ENCODE measurements at regions not wholly inside any gene's neighbourhood (a gene's known extent, or its start where the extent isn't known, plus 50 kb on each side); places are given as distances from the start of the nearest gene placed in this dataset.

DNA sequence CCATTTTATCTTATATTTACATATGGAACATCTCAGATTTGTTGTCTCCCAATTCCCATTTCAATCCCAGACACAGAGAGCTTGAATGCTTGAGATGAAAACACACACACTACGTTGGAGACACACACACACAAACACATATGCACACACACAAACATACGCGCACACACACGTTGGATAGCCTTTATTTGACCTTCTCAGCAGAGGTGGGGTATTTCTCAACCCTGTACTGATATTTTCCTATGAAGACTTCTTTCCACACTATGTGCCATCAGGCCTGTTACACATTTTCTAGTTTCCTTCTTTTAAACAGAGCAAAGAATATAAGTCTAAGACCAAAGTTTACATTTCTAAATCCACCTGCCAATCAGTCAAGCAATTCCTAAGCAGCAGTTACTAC is 291.0 kb downstream of the TAF11L14 start:
- no peak overlapping the region for H3K56ac ChIP-seq (ENCODE audit: insufficient read length, low read depth, low read length)
- no peak overlapping the region for H2AK5ac ChIP-seq (ENCODE audit: insufficient read length, low read length)
- DNase-seq, result no peak
- no peak overlapping the region for H4K5ac ChIP-seq (ENCODE audit: insufficient read length, low read depth, low read length)
- no peaks in the 10 kb centered on the region for H3K23me2 ChIP-seq (ENCODE audit: insufficient read length, low read depth, low read length, poor library complexity, severe bottlenecking)
- peaks cover 2 to 4% (median 4%) of the 10 kb centered on the region in 3 experiments; a peak in 5 of 7 replicates for H3K36me3 Mint-ChIP-seq (ENCODE audit: insufficient read depth in 1 of 3, low read depth in 3 of 3)
- no peaks in the 10 kb centered on the region for H3K27me3 Mint-ChIP-seq (ENCODE audit: low read depth)
- H3K79me2 ChIP-seq (ENCODE audit: insufficient read depth, low read length), result no peaks in the 10 kb centered on the region
- no peak overlapping the region for H3K23ac ChIP-seq (ENCODE audit: insufficient read length, low read depth, low read length)
- no peak overlapping the region for H3K9ac ChIP-seq (ENCODE audit: extremely low read depth, insufficient read length, low read length)
- no peak overlapping the region for H3K27ac ChIP-seq (ENCODE audit: insufficient read length, low read depth, low read length)
- no peak overlapping the region for H3K4ac ChIP-seq (ENCODE audit: low read depth, low read length)
- no peaks in the 10 kb centered on the region for H3K9me3 ChIP-seq (ENCODE audit: control insufficient read depth, low read depth, low read length)
- no peaks in the 10 kb centered on the region for H3K27me3 ChIP-seq (ENCODE audit: insufficient read depth, low read length)
- no peak overlapping the region for H2BK12ac ChIP-seq (ENCODE audit: insufficient read length, low read depth, low read length)
- H3K4me1 ChIP-seq (ENCODE audit: insufficient read depth, low read length), result no peaks in the 10 kb centered on the region
- H2BK5ac ChIP-seq (ENCODE audit: insufficient read length, low read length), result no peak overlapping the region
- no peak overlapping the region for H3K14ac ChIP-seq (ENCODE audit: insufficient read depth, low read length)
- TF ChIP-seq, protein P1, sequence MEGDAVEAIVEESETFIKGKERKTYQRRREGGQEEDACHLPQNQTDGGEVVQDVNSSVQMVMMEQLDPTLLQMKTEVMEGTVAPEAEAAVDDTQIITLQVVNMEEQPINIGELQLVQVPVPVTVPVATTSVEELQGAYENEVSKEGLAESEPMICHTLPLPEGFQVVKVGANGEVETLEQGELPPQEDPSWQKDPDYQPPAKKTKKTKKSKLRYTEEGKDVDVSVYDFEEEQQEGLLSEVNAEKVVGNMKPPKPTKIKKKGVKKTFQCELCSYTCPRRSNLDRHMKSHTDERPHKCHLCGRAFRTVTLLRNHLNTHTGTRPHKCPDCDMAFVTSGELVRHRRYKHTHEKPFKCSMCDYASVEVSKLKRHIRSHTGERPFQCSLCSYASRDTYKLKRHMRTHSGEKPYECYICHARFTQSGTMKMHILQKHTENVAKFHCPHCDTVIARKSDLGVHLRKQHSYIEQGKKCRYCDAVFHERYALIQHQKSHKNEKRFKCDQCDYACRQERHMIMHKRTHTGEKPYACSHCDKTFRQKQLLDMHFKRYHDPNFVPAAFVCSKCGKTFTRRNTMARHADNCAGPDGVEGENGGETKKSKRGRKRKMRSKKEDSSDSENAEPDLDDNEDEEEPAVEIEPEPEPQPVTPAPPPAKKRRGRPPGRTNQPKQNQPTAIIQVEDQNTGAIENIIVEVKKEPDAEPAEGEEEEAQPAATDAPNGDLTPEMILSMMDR (conservative IDR thresholded peaks at IDR 0.05), result no peak
- H4K20me1 ChIP-seq (ENCODE audit: control insufficient read depth, insufficient read depth, insufficient read length), result no peaks in the 10 kb centered on the region
- no peak overlapping the region for H3T11ph ChIP-seq (ENCODE audit: low read length)
- no peak overlapping the region for H4K8ac ChIP-seq (replicated peaks; ENCODE audit: insufficient read length, low read depth, low read length)
- peak overlapping the region; percentile 21 for H3K18ac ChIP-seq (ENCODE audit: insufficient read length, low read depth, low read length)
- no peak overlapping the region for H3K4me2 ChIP-seq (ENCODE audit: insufficient read depth, insufficient read length, low read length)
- H2BK15ac ChIP-seq (ENCODE audit: low read depth, low read length), result no peak overlapping the region
- no peak overlapping the region for H4K91ac ChIP-seq (ENCODE audit: insufficient read length, low read depth, low read length)
- H3K4me3 Mint-ChIP-seq, result no peak overlapping the region
- H3K79me1 ChIP-seq (ENCODE audit: insufficient read depth, low read depth, low read length, poor library complexity, severe bottlenecking), result no peaks in the 10 kb centered on the region
- no peak overlapping the region for H2BK120ac ChIP-seq (ENCODE audit: low read depth, low read length, poor library complexity, severe bottlenecking)
- WGBS (ENCODE audit: extremely low coverage, insufficient read length, low lambda C conversion rate), result no CpG with 5 or more reads among the region's 4 CpGs
- H3K27ac Mint-ChIP-seq, result no peak overlapping the region
- H3K4me1 Mint-ChIP-seq, result no peaks in the 10 kb centered on the region
- H2AFZ ChIP-seq (ENCODE audit: low read length), result no peak overlapping the region
- peaks cover 3 to 4% of the 10 kb centered on the region in 2 experiments; a peak in 4 of 5 replicates for H3K9me3 Mint-ChIP-seq
- H2BK20ac ChIP-seq (ENCODE audit: low read depth, low read length, poor library complexity, severe bottlenecking), result no peak overlapping the region

Measured in H9 (cell line).